ENCODE measurements at regions not wholly inside any gene's neighbourhood (a gene's known extent, or its start where the extent isn't known, plus 50 kb on each side); places are given as distances from the start of the nearest gene placed in this dataset.

GRCh38 chr4:14693728-14694127 lies 308.6 kb upstream of the CPEB2 start:
- H3K27me3 ChIP-seq = no peaks in the 10 kb centered on the region
- DNase-seq = no peak
- H3K9me3 ChIP-seq (replicated peaks in 1 of 3) = no peaks in the 10 kb centered on the region
- intact Hi-C loops (cut with DNase I) = no loop called here
- TF ChIP-seq POLR2A (IDR thresholded peaks at IDR 0.05) (no peak), CTCF (IDR thresholded peaks at IDR 0.05) (no peak)
- H3K36me3 ChIP-seq (replicated peaks in 1 of 2) = no peaks in the 10 kb centered on the region
- no peak overlapping the region for H3K4me3 ChIP-seq
- H3K27ac ChIP-seq = no peak overlapping the region
- H3K4me1 ChIP-seq (replicated peaks in 1 of 2) = no peaks in the 10 kb centered on the region

- no peak for DNase-seq
- Histone ChIP-seq H3K4me3 (no peak overlapping the region), H3K27me3 (no peaks in the 10 kb centered on the region), H3K4me1 (replicated peaks in 1 of 2) (no peaks in the 10 kb centered on the region), H3K27ac (no peak overlapping the region), H3K36me3 (replicated peaks in 1 of 2) (no peaks in the 10 kb centered on the region), H3K9me3 (replicated peaks in 1 of 3) (no peaks in the 10 kb centered on the region)
- WGBS, 4 donors = 68 to 76% (median 71%) methylated on average over 6 of the region's 6 CpGs
- TF ChIP-seq POLR2A (IDR thresholded peaks at IDR 0.05) (no peak), CTCF (IDR thresholded peaks at IDR 0.05) (no peak)
- intact Hi-C loops (cut with DNase I) = no loop called here
These were observed 307.0 kb upstream of the CPEB2 start for GRCh38 chr4:14695095-14695845.

- Histone ChIP-seq H3K9me3 (replicated peaks in 1 of 3) (no peaks in the 10 kb centered on the region), H3K36me3 (replicated peaks in 1 of 2) (no peaks in the 10 kb centered on the region), H3K27me3 (no peaks in the 10 kb centered on the region), H3K27ac (no peak overlapping the region), H3K4me3 (no peak overlapping the region), H3K4me1 (replicated peaks in 1 of 2) (peaks cover 0 to 7% of the 10 kb centered on the region in 2 donors)
- intact Hi-C loops (cut with DNase I) = no loop called here
- TF ChIP-seq CTCF (IDR thresholded peaks at IDR 0.05) = no peak
- TF ChIP-seq POLR2A (IDR thresholded peaks at IDR 0.05) = no peak
- DNase-seq = no peak
These were observed 302.2 kb upstream of the CPEB2 start for GRCh38 chr4:14700083-14700482.

DNA sequence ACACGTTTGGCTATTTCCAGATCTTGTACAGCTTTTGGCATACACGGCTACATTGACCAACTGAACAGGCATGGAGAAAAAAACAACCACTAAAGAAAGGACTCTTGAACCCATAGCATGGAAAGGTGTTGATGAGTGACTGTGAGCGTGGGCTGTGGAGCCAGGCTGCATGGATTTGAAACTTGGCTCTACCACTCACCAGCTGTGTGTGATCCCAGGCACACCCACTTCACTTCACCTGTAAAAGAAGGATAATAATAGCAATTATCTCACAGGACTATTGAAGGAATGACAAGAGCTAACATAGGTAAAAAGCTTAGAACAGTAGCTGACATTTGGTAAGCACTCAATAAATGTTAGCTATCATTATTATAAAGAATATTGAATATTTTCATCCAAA lies 301.7 kb upstream of the CPEB2 start:
- no peak for DNase-seq
- H3K27me3 ChIP-seq = no peaks in the 10 kb centered on the region
- intact Hi-C loops (cut with DNase I) = no loop called here
- TF ChIP-seq CTCF (IDR thresholded peaks at IDR 0.05) (no peak), POLR2A (IDR thresholded peaks at IDR 0.05) (no peak)
- H3K27ac ChIP-seq = no peak overlapping the region
- 85 to 91% (median 88%) methylated on average over 3 of the region's 3 CpGs for WGBS, 4 donors
- H3K9me3 ChIP-seq (replicated peaks in 1 of 3) = no peaks in the 10 kb centered on the region
- no peak overlapping the region for H3K4me3 ChIP-seq
- H3K4me1 ChIP-seq (replicated peaks in 1 of 2) = peaks cover 0 to 7% of the 10 kb centered on the region in 2 donors
- no peaks in the 10 kb centered on the region for H3K36me3 ChIP-seq (replicated peaks in 1 of 2)

Measured in adrenal gland (tissue), 9 donors.